Endothelial cell of umbilical vein (primary cell): ENCODE measurements at regions not wholly inside any gene's neighbourhood (a gene's known extent, or its start where the extent isn't known, plus 50 kb on each side); places are given as distances from the start of the nearest gene placed in this dataset.

Experiments used
- BruUV-seq: library from RNA; stranded (reverse); fragments of 400-500 nt; replicated peaks from 2 replicates; lab custom pipeline; 2021; lab: Mats Ljungman, UMichigan
- CTCF ChIA-PET: fragments of 300-600, 350-600 bp; sonication (Branson Sonifier 250); formaldehyde crosslinking; loops from one replicate; lab custom pipeline; 2021; ENCODE audit warnings: antibody characterized with exemption, inconsistent platforms; lab: Charles Lee
- POLR2A ChIA-PET: fragments of 300-600, 350-600 bp; sonication (Branson Sonifier 250); formaldehyde crosslinking; loops from one replicate; lab custom pipeline; 2021; ENCODE audit warnings: antibody characterized with exemption, inconsistent platforms; lab: Charles Lee
- DNase-seq: peaks from one replicate; pipeline ENCODE4 v3.0.0-alpha.2; 2011; ENCODE audit warnings: low read depth, low spot score
- FAIRE-seq: peaks from 2 replicates; lab custom pipeline; 2011; peaks lifted over from hg19 to GRCh38; lab: Jason Lieb, UNC
- H2AFZ ChIP-seq: 2 replicates; pipeline ENCODE4 v1.6.0; 2012; ENCODE audit warnings: low read depth, low read length, control low read depth, inconsistent platforms
- H3K27ac ChIP-seq: 2 replicates; pipeline ENCODE4 v1.5.1; 2011; ENCODE audit warnings: low read depth, mild to moderate bottlenecking, control low read depth, low read length, moderate library complexity; ENCODE audit not compliant: insufficient read depth
- H3K27me3 ChIP-seq, 2 experiments: 2 replicates each; pipeline versions ENCODE4 v1.6.0 to v1.6.1; 2011; ENCODE audit warnings: low read length in 2 of 2, mixed read lengths in 1 of 2; ENCODE audit not compliant: control insufficient read depth in 2 of 2, insufficient read depth in 2 of 2
- H3K36me3 ChIP-seq, 2 experiments: 2 replicates in 1 of 2; 3 replicates in 1 of 2; pipeline ENCODE4 v1.5.1; 2011; ENCODE audit warnings: low read length in 2 of 2, mild to moderate bottlenecking in 1 of 2, moderate library complexity in 1 of 2; ENCODE audit not compliant: control insufficient read depth in 2 of 2, insufficient read depth in 2 of 2; ENCODE audit errors: extremely low read depth in 1 of 2
- H3K4me1 ChIP-seq: 3 replicates; pipeline ENCODE4 v1.5.1; 2011; ENCODE audit warnings: mild to moderate bottlenecking, low read length; ENCODE audit not compliant: control insufficient read depth, insufficient read depth; ENCODE audit errors: extremely low read depth
- H3K4me2 ChIP-seq: 2 replicates; pipeline ENCODE4 v1.6.1; 2011; ENCODE audit warnings: low read length, control low read depth, mixed read lengths; ENCODE audit not compliant: insufficient read depth
- H3K4me3 ChIP-seq, 3 experiments: fragments of 200-600 bp in 1 of 3; sonication (generic), shearing (Covaris generic) in 1 of 3; replicated peaks in 1 of 3; 2 replicates each; pipeline ENCODE4 v1.5.1; 2011 to 2016; ENCODE audit warnings: control low read depth in 3 of 3, low read length in 3 of 3, mild to moderate bottlenecking in 2 of 3, inconsistent platforms in 1 of 3, low read depth in 1 of 3, moderate library complexity in 1 of 3; ENCODE audit not compliant: insufficient read depth in 1 of 3
- H3K79me2 ChIP-seq: 2 replicates; pipeline ENCODE4 v1.6.0; 2012; ENCODE audit warnings: low read length, inconsistent platforms; ENCODE audit not compliant: control insufficient read depth, insufficient read depth
- H3K9ac ChIP-seq: replicated peaks from 2 replicates; pipeline ENCODE3; 2011; ENCODE audit warnings: low read length, control low read depth; ENCODE audit not compliant: insufficient read depth; ENCODE audit errors: extremely low read depth
- H3K9me1 ChIP-seq: replicated peaks from 3 replicates; pipeline ENCODE4 v1.6.0; 2011; ENCODE audit warnings: mild to moderate bottlenecking, low read length; ENCODE audit not compliant: control insufficient read depth, insufficient read depth; ENCODE audit errors: extremely low read depth
- H3K9me3 ChIP-seq: replicated peaks from 2 replicates; pipeline ENCODE4 v1.5.1; 2012; ENCODE audit warnings: low read length, inconsistent platforms; ENCODE audit not compliant: control insufficient read depth, insufficient read depth
- H4K20me1 ChIP-seq: replicated peaks from 2 replicates; pipeline ENCODE3; 2011; ENCODE audit warnings: mild to moderate bottlenecking, low read length; ENCODE audit not compliant: control insufficient read depth, insufficient read depth; ENCODE audit errors: extremely low read depth
- CTCF ChIP-seq, 2 donors: IDR thresholded peaks; 1 replicate in 1 of 2; 2 replicates in 1 of 2; pipeline ENCODE4 v1.5.1; 2011; ENCODE audit warnings: low read length in 2 of 2, mild to moderate bottlenecking in 2 of 2, moderate library complexity in 2 of 2, control low read depth in 1 of 2, inconsistent platforms in 1 of 2, low read depth in 1 of 2; ENCODE audit not compliant: insufficient read depth in 1 of 2; ENCODE audit errors: extremely low read depth in 1 of 2
- EZH2 ChIP-seq: IDR thresholded peaks from 2 replicates; pipeline ENCODE4 v1.6.1; 2012; ENCODE audit warnings: borderline replicate concordance, low read depth, mild to moderate bottlenecking, moderate library complexity, low read length, inconsistent platforms; ENCODE audit not compliant: severe bottlenecking
- FOS ChIP-seq: IDR thresholded peaks from 2 replicates; pipeline ENCODE4 v1.6.1; 2011; ENCODE audit warnings: mild to moderate bottlenecking, low read length, moderate library complexity, borderline replicate concordance; ENCODE audit not compliant: insufficient read depth
- GATA2 ChIP-seq: IDR thresholded peaks from 2 replicates; pipeline ENCODE4 v1.7.0; 2011; ENCODE audit warnings: low read depth, mild to moderate bottlenecking, moderate library complexity, mixed read lengths, low read length; ENCODE audit not compliant: insufficient read length, insufficient read depth
- JUN ChIP-seq: IDR thresholded peaks from 2 replicates; pipeline ENCODE4 v1.6.1; 2011; ENCODE audit warnings: borderline replicate concordance, low read depth; ENCODE audit not compliant: insufficient read length, insufficient read depth
- MAX ChIP-seq: IDR thresholded peaks from 2 replicates; pipeline ENCODE4 v1.6.1; 2011; ENCODE audit not compliant: insufficient read depth, insufficient read length
- MYC ChIP-seq: IDR thresholded peaks from one replicate; pipeline ENCODE4 v1.6.1; 2011; ENCODE audit warnings: mild to moderate bottlenecking, low read depth, low read length
- POLR2A ChIP-seq: IDR thresholded peaks from 2 replicates; pipeline ENCODE4 v1.6.1; 2012; ENCODE audit warnings: low read depth, mild to moderate bottlenecking, control low read depth, low read length
- POLR2AphosphoS5 ChIP-seq: IDR thresholded peaks from 2 replicates; pipeline ENCODE4 v1.6.1; 2012; ENCODE audit warnings: low read depth, mild to moderate bottlenecking, control low read depth, low read length, moderate library complexity; ENCODE audit not compliant: insufficient read depth
- dilution Hi-C: fragments of 300-500 bp; cut with MboI; formaldehyde crosslinking; loops from one replicate; pipeline ENCODE4 v1.15.0; 2019; ENCODE audit warnings: low sequenced_read_pairs; ENCODE audit not compliant: extremely low pct_ligation_motif_present
- intact Hi-C: fragments of 100-400 bp; cut with micrococcal nuclease; formaldehyde crosslinking; loops from one replicate; pipeline ENCODE4 v1.10.0; 2022

GRCh38 chr1:58879464-58879863 lies 95.6 kb upstream of the JUN start:
- no TSS peak for BruUV-seq
- Histone ChIP-seq H4K20me1 (no peaks in the 10 kb centered on the region), H3K4me1 (peaks cover 32% of the 10 kb centered on the region), H3K9me1 (no peaks in the 10 kb centered on the region), H3K27ac (no peak overlapping the region), H3K27me3 (no peaks in the 10 kb centered on the region), H3K9me3 (no peaks in the 10 kb centered on the region), H3K4me2 (no peak overlapping the region), H3K9ac (no peak overlapping the region), H2AFZ (no peak overlapping the region), H3K36me3 (no peaks in the 10 kb centered on the region), H3K4me3 (no peak overlapping the region), H3K79me2 (no peaks in the 10 kb centered on the region)
- dilution Hi-C loops (no loop called here), intact Hi-C loops (no loop called here)
- TF ChIP-seq GATA2 (no peak), CTCF (IDR thresholded peaks at IDR 0.05; ENCODE audit: extremely low read depth in 1 of 2, insufficient read depth in 1 of 2, low read depth in 1 of 2, low read length in 2 of 2) (no peak), JUN (no peak)
- POLR2A ChIA-PET: no interaction called here
- CTCF ChIA-PET: no interaction called here
- DNase-seq (no peak), FAIRE-seq (no peak)

- Histone ChIP-seq H2AFZ (no peak overlapping the region), H3K4me2 (no peak overlapping the region), H3K9me3 (no peaks in the 10 kb centered on the region), H3K9me1 (no peaks in the 10 kb centered on the region), H4K20me1 (no peaks in the 10 kb centered on the region), H3K36me3 (no peaks in the 10 kb centered on the region), H3K27ac (no peak overlapping the region), H3K9ac (no peak overlapping the region), H3K4me1 (peaks cover 40% of the 10 kb centered on the region), H3K27me3 (no peaks in the 10 kb centered on the region), H3K4me3 (no peak overlapping the region), H3K79me2 (no peaks in the 10 kb centered on the region)
- intact Hi-C loops (loop anchor here (5.0 to 10.0 kb wide), 3 partner anchors 262 to 717 kb away; no protein-coding TSS in a partner anchor), dilution Hi-C loops (no loop called here)
- ChIA-PET POLR2A (no interaction called here), CTCF (interaction anchor here (1.0 kb wide), 1 partner anchor 32 kb away, joined by 4 read pairs; no protein-coding TSS in a partner anchor)
- FAIRE-seq (no peak), DNase-seq (no peak)
- TF ChIP-seq JUN: no peak
- TF ChIP-seq POLR2A: no peak
- TF ChIP-seq MYC: no peak
- TF ChIP-seq FOS: no peak
- no peak for TF ChIP-seq EZH2
- TF ChIP-seq POLR2AphosphoS5: no peak
- TF ChIP-seq GATA2: no peak
- TF ChIP-seq CTCF (IDR thresholded peaks at IDR 0.05; ENCODE audit: extremely low read depth in 1 of 2, insufficient read depth in 1 of 2, low read depth in 1 of 2, low read length in 2 of 2): no peak
- no peak for TF ChIP-seq MAX
- no TSS peak for BruUV-seq
These were observed 96.7 kb upstream of the JUN start for GRCh38 chr1:58880592-58880991.
